DOHH2 (cell line): ENCODE measurements at regions not wholly inside any gene's neighbourhood (a gene's known extent, or its start where the extent isn't known, plus 50 kb on each side); places are given as distances from the start of the nearest gene placed in this dataset.
"Not testable (repeated sequence)": the region's sequence is repeated elsewhere in the genome, so short reads cannot be mapped to it uniquely, and the experiment has no call there.

Experiments used
- H3F3A ChIP-seq: fragments of 200-600 bp; sonication (generic), shearing (Covaris generic); 2 replicates; pipeline ENCODE4 v1.6.0; 2016; ENCODE audit warnings: antibody characterized with exemption, mild to moderate bottlenecking; ENCODE audit not compliant: control insufficient read depth, insufficient read depth
- H3K27ac ChIP-seq: fragments of 200-600 bp; sonication (generic); 2 replicates; pipeline ENCODE4 v1.5.1; 2014; ENCODE audit warnings: low read depth, mild to moderate bottlenecking, low read length, moderate library complexity
- H3K27me3 ChIP-seq: fragments of 200-600 bp; sonication (generic); 2 replicates; pipeline ENCODE4 v1.6.1; 2014; ENCODE audit warnings: mild to moderate bottlenecking, low read length, mixed read lengths; ENCODE audit not compliant: control insufficient read depth
- H3K36me3 ChIP-seq: fragments of 200-600 bp; sonication (generic); 2 replicates; pipeline ENCODE4 v1.6.1; 2014; ENCODE audit warnings: mild to moderate bottlenecking, low read length, moderate library complexity, mixed read lengths; ENCODE audit not compliant: control insufficient read depth
- H3K4me1 ChIP-seq: fragments of 200-600 bp; sonication (generic); 2 replicates; pipeline ENCODE4 v1.6.1; 2014; ENCODE audit warnings: mild to moderate bottlenecking, low read length, mixed read lengths; ENCODE audit not compliant: control insufficient read depth
- H3K4me2 ChIP-seq: fragments of 200-600 bp; sonication (generic); 2 replicates; pipeline ENCODE4 v1.6.0; 2014; ENCODE audit warnings: mild to moderate bottlenecking, low read length, moderate library complexity
- H3K4me3 ChIP-seq: fragments of 200-600 bp; sonication (generic); 2 replicates; pipeline ENCODE4 v1.5.1; 2014; ENCODE audit warnings: mild to moderate bottlenecking, low read length, mixed read lengths
- H3K79me2 ChIP-seq: fragments of 200-600 bp; sonication (generic); 2 replicates; pipeline ENCODE4 v1.6.1; 2014; ENCODE audit warnings: mild to moderate bottlenecking, low read length, mixed read lengths; ENCODE audit not compliant: control insufficient read depth
- H3K9me2 ChIP-seq: fragments of 200-600 bp; sonication (generic); replicated peaks from 2 replicates; pipeline ENCODE4 v1.6.1; 2014; ENCODE audit warnings: mild to moderate bottlenecking, low read length, mixed read lengths; ENCODE audit not compliant: control insufficient read depth
- H3K9me3 ChIP-seq: fragments of 200-600 bp; sonication (generic); 2 replicates; pipeline ENCODE4 v1.6.1; 2014; ENCODE audit warnings: antibody characterized with exemption, low read length, mixed read lengths; ENCODE audit not compliant: control insufficient read depth, insufficient read depth
- H4K20me1 ChIP-seq: fragments of 200-600 bp; sonication (generic); 2 replicates; pipeline ENCODE4 v1.6.0; 2014; ENCODE audit warnings: low read depth, mild to moderate bottlenecking, antibody characterized with exemption, low read length, moderate library complexity; ENCODE audit not compliant: control insufficient read depth, insufficient read depth
- EZH2phosphoT487 ChIP-seq: fragments of 200-600 bp; sonication (generic); IDR thresholded peaks from 2 replicates; pipeline ENCODE4 v1.6.1; 2017; ENCODE audit warnings: borderline replicate concordance, mild to moderate bottlenecking, antibody characterized with exemption, low read length, moderate library complexity, mixed read lengths
- TF ChIP-seq, protein P1 (sequence below): fragments of 200-600 bp; sonication (generic); IDR thresholded peaks from one replicate; pipeline ENCODE4 v1.5.1; 2014; ENCODE audit warnings: antibody characterized with exemption, mild to moderate bottlenecking, low read depth, low read length; ENCODE audit not compliant: poor library complexity, severe bottlenecking

DNA sequence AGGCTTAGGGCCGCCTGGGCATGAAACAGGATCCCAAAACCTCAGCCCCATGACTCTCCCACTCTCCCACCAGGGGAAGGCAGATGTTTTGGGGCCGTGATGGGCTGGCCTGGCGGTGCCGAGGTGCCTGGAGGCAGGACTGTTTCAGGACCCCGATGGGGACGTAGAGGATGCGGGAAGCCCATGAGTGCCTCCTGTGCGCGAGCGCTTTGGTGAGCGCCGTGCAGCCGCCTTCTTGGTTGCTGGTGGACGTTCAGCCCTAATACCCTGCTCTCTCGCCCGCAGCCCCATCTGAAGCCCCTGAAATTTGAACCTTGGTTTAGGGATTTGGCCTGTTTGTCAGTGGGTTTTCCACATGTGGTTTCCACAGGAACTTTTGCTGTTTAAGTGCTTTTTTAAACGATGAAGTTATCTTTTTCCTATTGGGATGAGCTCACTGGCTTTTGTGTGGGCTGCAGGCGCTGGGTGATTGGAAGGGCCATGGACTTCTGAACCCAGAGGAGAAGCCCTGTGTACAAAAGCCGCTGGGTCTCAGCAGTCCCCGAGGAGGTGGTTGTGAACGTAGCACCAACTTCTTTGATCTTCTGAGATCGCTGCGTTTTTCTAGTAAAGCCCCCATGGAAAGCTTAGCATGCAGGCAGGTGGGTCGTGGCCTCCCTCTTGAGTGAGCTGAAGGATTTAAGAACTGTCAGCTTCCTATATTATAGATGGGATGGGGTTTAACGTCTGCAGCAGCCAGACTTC, 145.7 kb downstream of the NPIPB11 start:
- not testable (repeated sequence) for H4K20me1 ChIP-seq, H3K79me2 ChIP-seq, H3K27me3 ChIP-seq, H3K9me3 ChIP-seq, H3K4me2 ChIP-seq, H3K27ac ChIP-seq, H3K9me2 ChIP-seq, H3F3A ChIP-seq, H3K4me3 ChIP-seq, H3K36me3 ChIP-seq, H3K4me1 ChIP-seq

DNA sequence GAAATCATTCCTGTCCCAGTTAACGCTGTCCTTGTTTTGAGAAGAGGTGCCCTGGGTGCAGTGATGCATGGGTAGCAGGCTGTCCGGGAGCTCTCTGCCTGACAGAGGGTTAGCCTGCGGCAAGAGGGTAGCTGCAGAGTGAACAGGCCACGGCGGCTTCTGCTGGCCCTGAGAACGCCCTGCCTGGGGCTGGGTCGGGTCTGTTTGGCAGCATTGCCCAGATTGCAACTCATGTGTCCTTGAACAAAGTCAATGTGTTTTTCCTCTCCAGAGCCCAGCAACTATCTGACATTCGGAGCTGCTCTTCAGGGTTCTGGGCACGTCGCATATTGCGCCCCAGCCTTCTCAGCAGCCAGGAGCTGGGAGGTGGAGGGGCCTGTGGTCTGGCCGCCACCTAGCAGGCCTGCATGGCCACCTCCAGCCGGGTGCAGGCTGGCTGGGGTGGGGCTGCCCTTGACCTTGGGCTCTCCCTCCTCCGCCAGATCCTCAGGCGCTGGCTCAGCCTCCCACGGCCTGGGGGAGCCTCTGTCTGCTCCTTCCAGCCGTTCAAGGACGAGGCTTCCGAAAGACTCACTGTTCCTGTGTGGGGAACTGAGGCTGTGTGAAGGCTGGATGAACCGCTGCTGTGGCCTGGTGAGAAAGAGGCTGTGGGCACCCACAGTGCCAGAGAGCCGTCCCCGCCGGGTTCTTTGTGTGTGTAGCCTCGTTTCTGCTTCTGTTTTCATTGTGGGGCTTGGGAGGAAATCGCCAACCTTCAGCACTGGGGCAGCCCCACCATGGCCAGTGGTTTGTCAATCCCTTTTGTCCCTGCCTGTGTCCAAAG, 146.7 kb downstream of the NPIPB11 start:
- not testable (repeated sequence) for H4K20me1 ChIP-seq, H3K27ac ChIP-seq, H3K79me2 ChIP-seq, H3K4me2 ChIP-seq, H3K9me3 ChIP-seq, H3K27me3 ChIP-seq, H3K4me1 ChIP-seq, H3K4me3 ChIP-seq, H3F3A ChIP-seq, H3K36me3 ChIP-seq, H3K9me2 ChIP-seq

DNA sequence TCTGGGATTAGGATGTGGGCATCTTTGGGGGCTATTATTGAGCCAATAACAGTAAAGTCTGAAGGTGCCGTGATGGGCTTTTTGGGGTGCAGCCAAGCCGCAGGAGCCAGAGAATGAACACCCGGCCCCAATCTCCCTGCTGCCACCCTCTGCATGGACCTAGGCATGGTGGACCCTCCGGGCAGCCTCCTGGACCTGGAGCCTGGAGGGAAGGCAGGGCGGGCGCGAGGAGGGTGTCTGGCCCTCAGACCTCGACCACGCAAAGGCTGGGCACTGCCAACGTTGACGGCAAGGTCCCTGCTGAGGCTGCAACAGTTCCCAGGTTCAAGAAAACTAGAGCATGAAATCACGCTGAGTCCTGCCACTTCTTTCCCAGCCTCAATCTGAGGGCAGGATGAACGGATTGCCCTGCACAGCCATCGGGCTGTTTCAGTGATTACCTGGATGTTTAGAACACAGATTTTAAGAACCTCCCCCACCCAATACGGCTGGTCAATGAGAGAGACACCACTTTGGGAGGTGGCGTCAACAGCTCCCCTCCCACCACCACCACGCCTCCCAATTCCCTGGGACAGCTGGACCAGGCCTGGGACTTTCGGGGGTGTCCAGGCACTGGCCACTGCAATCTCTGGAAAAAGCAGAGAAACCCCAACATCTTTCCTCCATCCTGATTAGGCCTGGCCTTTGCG, 147.4 kb downstream of the NPIPB11 start:
- not testable (repeated sequence) for H3K4me3 ChIP-seq, H3K4me2 ChIP-seq, H4K20me1 ChIP-seq, H3K27ac ChIP-seq, H3K9me2 ChIP-seq, H3K79me2 ChIP-seq, H3K27me3 ChIP-seq, H3K36me3 ChIP-seq, H3K9me3 ChIP-seq, H3F3A ChIP-seq, H3K4me1 ChIP-seq

DNA sequence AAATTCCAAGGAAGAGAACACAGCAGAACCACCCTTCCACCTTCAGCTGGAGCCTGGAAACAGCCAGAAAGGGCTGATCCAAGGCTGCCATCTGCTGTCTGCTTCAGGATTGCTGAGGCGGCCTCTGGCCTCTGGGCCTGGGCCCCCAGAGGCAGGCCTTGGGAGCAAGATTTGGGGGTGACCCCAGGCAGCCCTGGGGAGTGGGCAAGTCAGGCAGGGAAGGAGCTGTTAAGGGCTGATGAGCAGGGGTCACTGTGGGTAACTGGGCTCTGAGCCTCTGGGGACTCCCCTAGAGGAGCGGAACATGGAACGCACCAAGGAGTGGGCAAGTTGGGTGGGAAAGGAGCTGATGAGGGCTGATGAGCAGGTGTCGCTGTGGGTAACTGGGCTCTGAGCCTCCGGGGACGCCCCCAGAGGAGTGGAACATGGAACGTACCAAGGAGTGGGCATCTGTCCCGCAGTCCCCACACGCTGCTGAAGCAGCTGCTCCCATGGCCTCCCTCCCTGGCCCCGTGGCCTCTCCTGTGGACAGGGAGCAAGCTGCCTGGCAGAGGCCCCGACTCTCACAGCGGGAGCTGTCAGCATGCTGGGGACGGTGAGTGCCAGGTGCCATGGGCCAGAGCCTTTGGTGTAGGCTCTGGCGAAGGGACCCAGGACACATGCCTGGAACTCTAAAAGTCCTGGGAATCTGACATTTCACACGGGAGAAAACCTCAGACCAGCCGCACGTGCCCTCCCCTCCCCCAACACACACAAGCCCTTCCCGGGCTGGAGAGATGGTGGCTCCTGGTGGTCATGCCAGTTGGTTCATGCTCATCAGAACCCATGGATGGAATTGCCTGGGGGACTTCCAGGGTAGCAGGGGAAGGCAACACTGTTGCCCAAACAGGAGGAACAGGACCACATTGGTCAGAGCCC, 148.8 kb downstream of the NPIPB11 start:
- H3K4me2 ChIP-seq, H3K27me3 ChIP-seq, H3K36me3 ChIP-seq, H3K79me2 ChIP-seq, H4K20me1 ChIP-seq, H3K27ac ChIP-seq, H3K4me1 ChIP-seq, H3K9me2 ChIP-seq, H3K4me3 ChIP-seq, H3K9me3 ChIP-seq, H3F3A ChIP-seq: not testable (repeated sequence)

DNA sequence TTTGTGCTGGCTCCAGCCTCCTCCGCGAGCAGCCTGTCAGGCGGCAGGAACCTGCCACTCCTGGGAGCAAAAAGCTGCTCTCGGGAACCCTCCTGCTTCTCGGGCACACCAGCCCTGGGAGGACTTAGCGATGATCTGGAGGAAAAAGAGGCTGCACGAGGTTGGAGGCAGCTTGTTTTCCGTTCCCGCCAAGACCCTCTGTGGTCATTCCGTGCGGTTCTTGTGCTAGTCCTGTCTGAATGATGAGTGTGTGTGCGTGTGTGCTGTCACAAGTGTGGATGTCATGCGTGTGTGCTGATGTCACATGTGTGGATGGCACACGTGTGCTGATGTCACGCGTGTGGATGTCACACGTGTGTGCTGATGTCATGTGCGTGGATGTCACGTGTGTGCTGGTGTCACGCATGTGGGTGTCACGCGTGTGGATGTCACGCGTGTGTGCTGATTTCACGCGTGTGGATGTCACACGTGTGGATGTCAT, 150.0 kb downstream of the NPIPB11 start:
- no peaks in the 10 kb centered on the region for H3K9me2 ChIP-seq
- no peaks in the 10 kb centered on the region for H3K4me1 ChIP-seq
- no peaks in the 10 kb centered on the region for H4K20me1 ChIP-seq
- H3K4me3 ChIP-seq: no peak overlapping the region
- H3K27me3 ChIP-seq: no peaks in the 10 kb centered on the region
- no peaks in the 10 kb centered on the region for H3K79me2 ChIP-seq
- H3K9me3 ChIP-seq: no peaks in the 10 kb centered on the region
- H3K27ac ChIP-seq: no peak overlapping the region
- no peak overlapping the region for H3K4me2 ChIP-seq
- no peaks in the 10 kb centered on the region for H3F3A ChIP-seq
- no peaks in the 10 kb centered on the region for H3K36me3 ChIP-seq
- TF ChIP-seq EZH2phosphoT487: no peak
- TF ChIP-seq, protein P1, sequence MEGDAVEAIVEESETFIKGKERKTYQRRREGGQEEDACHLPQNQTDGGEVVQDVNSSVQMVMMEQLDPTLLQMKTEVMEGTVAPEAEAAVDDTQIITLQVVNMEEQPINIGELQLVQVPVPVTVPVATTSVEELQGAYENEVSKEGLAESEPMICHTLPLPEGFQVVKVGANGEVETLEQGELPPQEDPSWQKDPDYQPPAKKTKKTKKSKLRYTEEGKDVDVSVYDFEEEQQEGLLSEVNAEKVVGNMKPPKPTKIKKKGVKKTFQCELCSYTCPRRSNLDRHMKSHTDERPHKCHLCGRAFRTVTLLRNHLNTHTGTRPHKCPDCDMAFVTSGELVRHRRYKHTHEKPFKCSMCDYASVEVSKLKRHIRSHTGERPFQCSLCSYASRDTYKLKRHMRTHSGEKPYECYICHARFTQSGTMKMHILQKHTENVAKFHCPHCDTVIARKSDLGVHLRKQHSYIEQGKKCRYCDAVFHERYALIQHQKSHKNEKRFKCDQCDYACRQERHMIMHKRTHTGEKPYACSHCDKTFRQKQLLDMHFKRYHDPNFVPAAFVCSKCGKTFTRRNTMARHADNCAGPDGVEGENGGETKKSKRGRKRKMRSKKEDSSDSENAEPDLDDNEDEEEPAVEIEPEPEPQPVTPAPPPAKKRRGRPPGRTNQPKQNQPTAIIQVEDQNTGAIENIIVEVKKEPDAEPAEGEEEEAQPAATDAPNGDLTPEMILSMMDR: no peak

DNA sequence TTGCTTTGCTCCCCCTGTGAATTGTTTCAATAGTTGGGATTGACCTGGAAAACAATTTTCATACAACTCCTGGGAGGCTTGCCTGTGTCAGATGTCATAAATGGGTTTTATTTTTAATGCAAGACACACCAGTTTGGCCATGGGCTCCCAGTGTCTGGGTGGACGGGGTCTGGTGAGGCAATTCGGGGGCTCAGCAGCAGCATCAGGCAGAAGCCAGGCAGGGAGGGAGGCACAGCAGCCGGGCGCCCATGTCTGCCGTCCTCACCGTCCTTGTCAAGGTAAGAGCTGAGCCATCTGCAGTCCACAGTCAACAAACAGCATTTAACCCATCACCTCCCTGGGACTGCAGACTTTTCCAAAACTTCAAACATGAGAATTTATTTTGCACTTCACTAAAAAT, 150.6 kb downstream of the NPIPB11 start:
- H3K79me2 ChIP-seq, H3K27ac ChIP-seq, H3K4me2 ChIP-seq, H4K20me1 ChIP-seq, H3K36me3 ChIP-seq, H3K4me3 ChIP-seq, H3K27me3 ChIP-seq, H3K9me3 ChIP-seq, H3K4me1 ChIP-seq, H3F3A ChIP-seq, H3K9me2 ChIP-seq: not testable (repeated sequence)
